ENCODE measurements at regions not wholly inside any gene's neighbourhood (a gene's known extent, or its start where the extent isn't known, plus 50 kb on each side); places are given as distances from the start of the nearest gene placed in this dataset.

DNA sequence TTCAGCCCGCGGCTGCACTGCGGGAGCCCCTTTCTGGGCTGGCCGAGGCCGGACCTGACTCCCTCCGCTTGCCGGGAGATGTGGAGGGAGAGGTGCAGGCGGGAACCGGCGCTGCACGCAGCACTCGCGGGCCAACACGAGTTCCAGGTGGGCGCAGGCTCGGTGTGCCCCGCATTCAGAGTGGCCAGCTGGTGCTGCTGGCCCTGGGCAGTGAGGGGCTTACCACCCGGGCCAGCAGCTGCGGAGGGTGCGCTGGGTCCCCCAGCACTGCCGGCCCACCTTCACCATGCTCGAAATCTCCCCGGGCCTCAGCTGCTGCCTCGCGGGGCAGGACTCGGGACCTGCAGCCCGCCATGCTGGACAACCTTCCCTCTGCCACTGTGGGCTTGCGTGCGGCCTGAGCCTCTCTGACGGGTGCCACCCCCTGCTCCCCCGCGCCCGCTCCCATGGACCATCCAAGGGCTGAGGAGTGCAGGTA is 733.5 kb upstream of the CCDC54 start:
- no peak overlapping the region for H3K4me3 ChIP-seq
- no peak overlapping the region for H3K27ac ChIP-seq
- TF ChIP-seq, protein P1, sequence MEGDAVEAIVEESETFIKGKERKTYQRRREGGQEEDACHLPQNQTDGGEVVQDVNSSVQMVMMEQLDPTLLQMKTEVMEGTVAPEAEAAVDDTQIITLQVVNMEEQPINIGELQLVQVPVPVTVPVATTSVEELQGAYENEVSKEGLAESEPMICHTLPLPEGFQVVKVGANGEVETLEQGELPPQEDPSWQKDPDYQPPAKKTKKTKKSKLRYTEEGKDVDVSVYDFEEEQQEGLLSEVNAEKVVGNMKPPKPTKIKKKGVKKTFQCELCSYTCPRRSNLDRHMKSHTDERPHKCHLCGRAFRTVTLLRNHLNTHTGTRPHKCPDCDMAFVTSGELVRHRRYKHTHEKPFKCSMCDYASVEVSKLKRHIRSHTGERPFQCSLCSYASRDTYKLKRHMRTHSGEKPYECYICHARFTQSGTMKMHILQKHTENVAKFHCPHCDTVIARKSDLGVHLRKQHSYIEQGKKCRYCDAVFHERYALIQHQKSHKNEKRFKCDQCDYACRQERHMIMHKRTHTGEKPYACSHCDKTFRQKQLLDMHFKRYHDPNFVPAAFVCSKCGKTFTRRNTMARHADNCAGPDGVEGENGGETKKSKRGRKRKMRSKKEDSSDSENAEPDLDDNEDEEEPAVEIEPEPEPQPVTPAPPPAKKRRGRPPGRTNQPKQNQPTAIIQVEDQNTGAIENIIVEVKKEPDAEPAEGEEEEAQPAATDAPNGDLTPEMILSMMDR (IDR thresholded peaks at IDR 0.05), result no peak
- no peak for DNase-seq (ENCODE audit: low spot score)

DNA sequence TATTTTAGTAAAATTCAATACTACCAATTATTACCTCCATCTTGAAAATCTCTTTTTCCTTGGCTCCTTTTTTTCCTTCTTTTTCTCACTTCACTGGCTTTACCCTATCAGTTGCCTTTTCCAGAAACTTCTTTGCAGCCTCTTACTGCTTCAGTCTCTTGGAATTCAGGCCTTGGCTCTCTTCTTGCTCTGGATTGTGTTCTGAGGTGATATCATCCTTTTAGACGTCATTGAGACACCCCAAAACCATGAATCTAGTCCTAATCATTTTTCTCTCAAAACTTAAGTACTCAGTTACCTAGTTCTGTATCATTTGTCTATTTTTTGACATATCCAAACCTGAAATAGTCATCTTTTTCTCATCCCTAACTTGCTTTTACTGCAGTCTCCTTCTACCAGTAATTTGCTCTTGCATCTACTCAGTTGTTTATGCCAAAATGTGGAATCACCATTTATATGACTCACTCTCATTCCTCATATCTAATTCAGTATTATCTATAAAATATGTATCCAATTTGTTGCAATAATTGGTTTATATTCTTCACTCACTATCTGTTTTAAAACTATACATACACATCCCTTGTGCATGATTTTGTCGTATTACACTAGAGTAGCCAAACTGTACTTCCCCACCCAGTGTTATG is 703.2 kb upstream of the CCDC54 start:
- TF ChIP-seq, protein P1 (IDR thresholded peaks at IDR 0.05), result no peak
- no peak overlapping the region for H3K4me3 ChIP-seq
- no peak for DNase-seq (ENCODE audit: low spot score)
- no peak overlapping the region for H3K27ac ChIP-seq

DNA sequence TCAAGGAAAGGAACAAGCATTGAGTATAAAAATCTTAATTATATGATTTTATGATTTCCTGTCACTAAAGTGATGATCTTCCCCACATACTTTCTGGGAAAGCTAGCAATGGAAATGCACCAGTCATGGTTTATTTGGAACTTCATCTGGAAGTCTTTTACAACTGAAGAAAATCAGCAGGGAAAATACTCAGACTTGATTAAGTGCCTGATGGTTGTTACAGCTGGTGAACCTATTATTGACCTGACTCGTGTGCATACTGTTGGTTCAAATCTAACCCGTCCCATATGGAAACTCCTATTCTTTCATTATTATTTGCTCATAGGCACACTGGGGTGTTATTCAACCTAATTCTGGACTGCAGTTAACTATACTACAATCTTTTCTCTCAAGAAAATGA is 701.8 kb upstream of the CCDC54 start:
- H3K27ac ChIP-seq, result no peak overlapping the region
- no peak overlapping the region for H3K4me3 ChIP-seq
- DNase-seq (ENCODE audit: low spot score), result no peak
- TF ChIP-seq, protein P1 (IDR thresholded peaks at IDR 0.05), result no peak

DNA sequence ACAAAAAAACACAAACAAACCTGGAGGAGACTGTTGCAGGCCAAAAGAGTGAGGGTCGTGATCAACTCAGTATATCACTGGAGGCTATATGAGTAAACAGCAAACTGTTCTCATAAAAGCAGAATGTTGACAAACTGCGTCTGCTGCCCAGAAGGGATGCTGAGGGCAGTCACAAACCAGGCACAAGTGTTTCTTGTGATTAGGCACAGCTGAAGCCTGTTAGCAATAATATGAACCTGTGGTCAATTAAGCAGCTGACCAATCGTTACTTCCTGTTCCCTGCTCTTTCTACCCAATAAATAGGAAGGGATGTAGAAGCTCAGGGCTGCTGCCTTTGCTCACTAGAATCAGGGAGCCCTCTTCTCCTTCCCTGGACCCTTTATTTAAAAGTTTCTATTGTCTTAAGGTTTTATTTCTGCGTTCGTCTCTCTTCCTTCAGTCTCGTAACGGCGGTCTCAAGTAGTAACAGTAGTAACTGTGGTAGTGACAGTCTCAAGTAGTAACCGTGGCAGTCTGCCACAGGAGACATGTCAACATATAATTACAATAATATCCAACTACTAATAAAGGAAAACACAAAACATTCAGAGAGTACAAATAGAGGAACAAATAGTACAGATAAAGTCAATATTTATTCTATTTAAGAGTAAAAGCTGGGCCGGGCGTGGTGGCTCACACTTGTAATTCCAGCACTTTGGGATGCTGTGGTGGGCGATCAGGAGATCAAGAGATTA is 698.4 kb upstream of the CCDC54 start:
- DNase-seq (ENCODE audit: low spot score), result no peak
- TF ChIP-seq, protein P1 (IDR thresholded peaks at IDR 0.05), result no peak
- Histone ChIP-seq H3K4me3 (no peak overlapping the region), H3K27ac (no peak overlapping the region)

DNA sequence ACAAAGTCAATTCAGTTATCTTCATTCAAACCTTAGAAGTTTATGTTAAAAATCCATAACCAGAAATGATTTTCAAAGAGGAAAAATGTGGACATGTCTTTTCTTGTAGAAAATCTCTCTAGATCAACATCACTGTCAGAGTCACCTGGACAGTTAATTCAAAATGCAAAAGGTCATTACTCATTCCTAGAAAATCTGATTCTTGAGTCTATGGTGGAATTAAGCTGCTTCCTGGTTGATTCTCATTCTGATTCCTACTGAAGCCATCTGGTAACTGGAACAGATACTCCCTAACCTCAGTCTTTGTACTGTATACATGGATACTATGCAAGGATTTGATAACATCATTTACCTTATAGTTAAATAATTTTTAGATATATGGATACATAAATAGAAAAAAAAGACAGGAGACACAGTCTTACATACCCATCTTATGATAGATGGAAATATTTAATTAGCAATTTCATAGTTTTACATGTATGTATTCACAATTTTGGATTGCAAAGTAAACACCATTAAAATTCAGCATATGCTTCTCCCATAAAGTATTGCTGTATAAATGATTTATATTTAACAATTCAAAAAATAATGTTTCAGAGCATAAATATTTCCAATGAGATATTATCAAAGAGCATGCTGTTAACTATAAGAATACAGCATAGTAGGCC is 693.2 kb upstream of the CCDC54 start:
- no peak for DNase-seq (ENCODE audit: low spot score)
- Histone ChIP-seq H3K4me3 (no peak overlapping the region), H3K27ac (no peak overlapping the region)
- TF ChIP-seq, protein P1 (IDR thresholded peaks at IDR 0.05), result no peak

DNA sequence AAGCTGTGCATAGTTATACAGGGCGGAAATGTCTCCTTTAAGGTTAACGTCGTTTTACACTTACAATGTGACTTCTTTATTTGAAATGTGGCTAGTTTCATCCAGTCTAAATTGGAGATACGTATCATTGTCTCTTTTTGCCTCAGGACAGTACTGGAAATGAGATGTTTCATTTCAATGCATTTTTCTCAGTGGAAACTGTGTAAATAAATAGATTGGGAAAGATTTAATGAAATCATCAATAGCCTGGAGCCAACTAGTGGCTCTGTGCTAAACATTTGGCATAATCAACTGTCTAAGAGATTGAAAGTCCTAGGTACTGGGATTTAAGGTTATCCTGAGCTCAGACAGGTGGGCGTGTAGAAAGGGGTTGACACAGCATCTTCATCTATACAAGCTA is 691.5 kb upstream of the CCDC54 start:
- no peak overlapping the region for H3K4me3 ChIP-seq
- H3K27ac ChIP-seq, result no peak overlapping the region
- TF ChIP-seq, protein P1 (IDR thresholded peaks at IDR 0.05), result no peak
- DNase-seq (ENCODE audit: low spot score), result no peak
